MCF 10A (cell line): ENCODE measurements at regions not wholly inside any gene's neighbourhood (a gene's known extent, or its start where the extent isn't known, plus 50 kb on each side); places are given as distances from the start of the nearest gene placed in this dataset.

Source experiments
- BruUV-seq: library from RNA; stranded (reverse); fragments of 400-500 nt; replicated peaks from 2 replicates; lab custom pipeline; 2021; lab: Mats Ljungman, UMichigan
- CTCF ChIA-PET: fragments of 300-600 bp; sonication (Branson Sonifier 250); formaldehyde crosslinking; extraction: SDS; loops from one replicate; lab custom pipeline; 2021; ENCODE audit warnings: antibody characterized with exemption, inconsistent platforms; lab: Yijun Ruan, JAX
- POLR2A ChIA-PET: fragments of 300-600, 350-650 bp; sonication (Branson Sonifier 250); formaldehyde crosslinking; extraction: SDS; loops from one replicate; lab custom pipeline; 2020; ENCODE audit warnings: antibody characterized with exemption, inconsistent platforms; lab: Yijun Ruan, JAX
- DNase-seq: peaks from one replicate; pipeline ENCODE4 v3.0.0-alpha.2; 2018; ENCODE audit not compliant: unreplicated experiment
- H3K27ac Mint-ChIP-seq: one replicate; pipeline ENCODE4 v1.8.0; 2022; ENCODE audit warnings: mild to moderate bottlenecking, low read depth, mixed read lengths; ENCODE audit not compliant: unreplicated experiment
- H3K27me3 Mint-ChIP-seq: one replicate; pipeline ENCODE4 v1.8.0; 2022; ENCODE audit warnings: mixed read lengths; ENCODE audit not compliant: insufficient read depth, unreplicated experiment
- H3K36me3 Mint-ChIP-seq: one replicate; pipeline ENCODE4 v1.8.0; 2022; ENCODE audit warnings: mild to moderate bottlenecking, moderate library complexity, mixed read lengths; ENCODE audit not compliant: insufficient read depth, unreplicated experiment
- H3K4me1 Mint-ChIP-seq: one replicate; pipeline ENCODE4 v1.8.0; 2022; ENCODE audit warnings: mixed read lengths; ENCODE audit not compliant: insufficient read depth, unreplicated experiment
- H3K4me3 Mint-ChIP-seq: one replicate; pipeline ENCODE4 v1.8.0; 2022; ENCODE audit warnings: mild to moderate bottlenecking, moderate library complexity, mixed read lengths; ENCODE audit not compliant: unreplicated experiment
- H3K9me3 Mint-ChIP-seq: one replicate; pipeline ENCODE4 v1.8.0; 2022; ENCODE audit warnings: mixed read lengths; ENCODE audit not compliant: unreplicated experiment
- intact Hi-C: fragments of 100-400 bp; cut with micrococcal nuclease; formaldehyde crosslinking; loops from 2 replicates; pipeline ENCODE4 v1.14.1; 2022
- TF ChIP-seq, protein P1 (sequence below): fragments of 200-600 bp; IDR thresholded peaks from one replicate; pipeline ENCODE4 v1.8.0; 2022; ENCODE audit warnings: antibody characterized with exemption, mild to moderate bottlenecking; ENCODE audit not compliant: unreplicated experiment

DNA sequence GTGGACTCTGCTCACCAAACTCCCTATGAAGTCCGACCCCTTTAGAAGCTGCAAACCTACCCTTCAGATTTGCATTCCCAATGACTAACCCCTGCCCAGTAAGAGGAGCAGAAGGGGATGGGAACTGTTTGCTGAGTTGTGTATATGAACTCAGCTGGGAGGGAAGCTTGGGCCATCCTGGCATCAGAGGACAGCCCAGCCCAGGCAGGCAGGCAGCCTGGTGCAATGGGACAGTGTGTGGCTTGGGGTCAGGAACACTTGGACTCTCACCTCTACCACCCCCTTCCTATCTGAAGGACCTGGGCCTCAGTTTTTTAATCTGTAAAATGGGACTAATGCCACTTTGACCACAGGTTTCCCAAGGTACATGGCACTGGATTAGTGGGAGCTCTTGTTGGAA lies 147.4 kb upstream of the GPR26 start:
- H3K27ac Mint-ChIP-seq = no peak overlapping the region
- TF ChIP-seq, protein P1, sequence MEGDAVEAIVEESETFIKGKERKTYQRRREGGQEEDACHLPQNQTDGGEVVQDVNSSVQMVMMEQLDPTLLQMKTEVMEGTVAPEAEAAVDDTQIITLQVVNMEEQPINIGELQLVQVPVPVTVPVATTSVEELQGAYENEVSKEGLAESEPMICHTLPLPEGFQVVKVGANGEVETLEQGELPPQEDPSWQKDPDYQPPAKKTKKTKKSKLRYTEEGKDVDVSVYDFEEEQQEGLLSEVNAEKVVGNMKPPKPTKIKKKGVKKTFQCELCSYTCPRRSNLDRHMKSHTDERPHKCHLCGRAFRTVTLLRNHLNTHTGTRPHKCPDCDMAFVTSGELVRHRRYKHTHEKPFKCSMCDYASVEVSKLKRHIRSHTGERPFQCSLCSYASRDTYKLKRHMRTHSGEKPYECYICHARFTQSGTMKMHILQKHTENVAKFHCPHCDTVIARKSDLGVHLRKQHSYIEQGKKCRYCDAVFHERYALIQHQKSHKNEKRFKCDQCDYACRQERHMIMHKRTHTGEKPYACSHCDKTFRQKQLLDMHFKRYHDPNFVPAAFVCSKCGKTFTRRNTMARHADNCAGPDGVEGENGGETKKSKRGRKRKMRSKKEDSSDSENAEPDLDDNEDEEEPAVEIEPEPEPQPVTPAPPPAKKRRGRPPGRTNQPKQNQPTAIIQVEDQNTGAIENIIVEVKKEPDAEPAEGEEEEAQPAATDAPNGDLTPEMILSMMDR = no peak
- H3K4me3 Mint-ChIP-seq = no peak overlapping the region
- intact Hi-C loops = no loop called here
- no peaks in the 10 kb centered on the region for H3K9me3 Mint-ChIP-seq
- no peaks in the 10 kb centered on the region for H3K4me1 Mint-ChIP-seq
- POLR2A ChIA-PET = no interaction called here
- DNase-seq = no peak
- peaks cover 40% of the 10 kb centered on the region for H3K27me3 Mint-ChIP-seq
- H3K36me3 Mint-ChIP-seq = no peaks in the 10 kb centered on the region
- CTCF ChIA-PET = no interaction called here
- BruUV-seq = no TSS peak

DNA sequence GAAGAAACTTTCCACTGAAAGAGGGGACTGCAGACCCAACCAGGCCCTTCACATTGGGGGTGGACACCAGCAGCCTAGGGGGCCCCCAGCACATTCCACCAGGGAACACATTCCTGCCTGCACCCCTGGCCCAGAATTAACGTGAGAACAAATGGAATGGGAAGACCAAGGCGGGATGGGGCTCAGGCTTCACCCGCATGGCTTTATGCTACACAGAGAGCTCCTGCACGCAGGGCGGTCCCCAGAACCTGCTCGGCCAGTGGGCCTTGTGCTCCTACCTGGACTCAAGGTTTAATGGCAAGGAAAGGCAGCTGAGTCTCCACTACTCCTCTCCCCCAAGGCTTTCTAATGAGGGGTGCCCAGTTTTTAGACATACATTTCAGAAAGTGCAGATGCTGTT lies 146.3 kb upstream of the GPR26 start:
- Mint-ChIP-seq H3K4me1 (no peaks in the 10 kb centered on the region), H3K27me3 (peaks cover 42% of the 10 kb centered on the region), H3K9me3 (no peaks in the 10 kb centered on the region), H3K27ac (no peak overlapping the region), H3K4me3 (no peak overlapping the region), H3K36me3 (no peaks in the 10 kb centered on the region)
- ChIA-PET CTCF (no interaction called here), POLR2A (interaction anchor here (0.5 kb wide), 1 partner anchor 12 kb away, joined by 3 read pairs; no protein-coding TSS in a partner anchor)
- no peak for DNase-seq
- no TSS peak for BruUV-seq
- intact Hi-C loops = no loop called here
- TF ChIP-seq, protein P1 = no peak

GRCh38 chr10:123521076-123521475 lies 145.1 kb upstream of the GPR26 start:
- Mint-ChIP-seq H3K27ac (no peak overlapping the region), H3K27me3 (peaks cover 29% of the 10 kb centered on the region), H3K9me3 (no peaks in the 10 kb centered on the region), H3K4me1 (no peaks in the 10 kb centered on the region), H3K36me3 (no peaks in the 10 kb centered on the region), H3K4me3 (no peak overlapping the region)
- intact Hi-C loops = no loop called here
- TF ChIP-seq, protein P1 = no peak
- no peak for DNase-seq
- CTCF ChIA-PET = no interaction called here
- BruUV-seq = no TSS peak
- POLR2A ChIA-PET = no interaction called here

- H3K27me3 Mint-ChIP-seq = peaks cover 25% of the 10 kb centered on the region
- no peak for DNase-seq
- no TSS peak for BruUV-seq
- CTCF ChIA-PET = no interaction called here
- no peak overlapping the region for H3K4me3 Mint-ChIP-seq
- TF ChIP-seq, protein P1 = no peak
- intact Hi-C loops = no loop called here
- no peaks in the 10 kb centered on the region for H3K9me3 Mint-ChIP-seq
- POLR2A ChIA-PET = no interaction called here
- no peak overlapping the region for H3K27ac Mint-ChIP-seq
- H3K36me3 Mint-ChIP-seq = no peaks in the 10 kb centered on the region
- H3K4me1 Mint-ChIP-seq = no peaks in the 10 kb centered on the region
Measured at GRCh38 chr10:123521556-123521955, 144.6 kb upstream of the GPR26 start.
